AG04450 (cell line): ENCODE measurements at regions not wholly inside any gene's neighbourhood (a gene's known extent, or its start where the extent isn't known, plus 50 kb on each side); places are given as distances from the start of the nearest gene placed in this dataset.
"Not testable (repeated sequence)": the region's sequence is repeated elsewhere in the genome, so short reads cannot be mapped to it uniquely, and the experiment has no call there.

Experiments used
- CTCF ChIA-PET: fragments of 300-600, 350-600 bp; formaldehyde crosslinking; extraction: SDS; loops from one replicate; lab custom pipeline; 2022; ENCODE audit warnings: antibody characterized with exemption, inconsistent platforms; lab: Charles Lee
- POLR2A ChIA-PET: fragments of 350-600 bp; formaldehyde crosslinking; extraction: SDS; loops from one replicate; lab custom pipeline; 2021; ENCODE audit warnings: antibody characterized with exemption, inconsistent platforms; lab: Yijun Ruan, JAX
- DNase-seq: peaks from one replicate; pipeline ENCODE4 v3.0.0-alpha.2; 2011; ENCODE audit warnings: low read depth, low spot score
- H3K27ac ChIP-seq: one replicate; pipeline ENCODE4 v1.5.1; 2012; ENCODE audit warnings: low read depth, low read length, control low read depth
- H3K27me3 ChIP-seq: one replicate; pipeline ENCODE4 v1.6.0; 2012; ENCODE audit warnings: low read length; ENCODE audit not compliant: control insufficient read depth, insufficient read depth
- H3K4me3 ChIP-seq: 2 replicates; pipeline ENCODE4 v1.5.1; 2011; ENCODE audit warnings: mild to moderate bottlenecking, low read depth, low read length, control low read depth
- H3K9me3 ChIP-seq: 2 replicates; pipeline ENCODE4 v1.5.1; 2012; ENCODE audit warnings: low read length; ENCODE audit not compliant: control insufficient read depth, insufficient read depth
- CTCF ChIP-seq: IDR thresholded peaks from 2 replicates; pipeline ENCODE4 v1.5.1; 2011; ENCODE audit warnings: low read depth, low read length, control low read depth, inconsistent platforms

GRCh38 chr18:75691483-75691882 is 264.0 kb upstream of the SMIM21 start:
- Histone ChIP-seq H3K9me3 (peaks cover 6% of the 10 kb centered on the region; the same call in 1 of the 2 replicates), H3K4me3 (no peak overlapping the region), H3K27ac (no peak overlapping the region), H3K27me3 (no peaks in the 10 kb centered on the region)
- ChIA-PET POLR2A (no interaction called here), CTCF (no interaction called here)
- TF ChIP-seq CTCF, result no peak
- DNase-seq, result no peak

- DNase-seq, H3K27me3 ChIP-seq, H3K27ac ChIP-seq, CTCF ChIA-PET, H3K4me3 ChIP-seq, H3K9me3 ChIP-seq, POLR2A ChIA-PET: not testable (repeated sequence)
Observed at GRCh38 chr18:75690283-75690682, 262.8 kb upstream of the SMIM21 start.

GRCh38 chr18:75687626-75688025 is 260.1 kb upstream of the SMIM21 start:
- ChIA-PET POLR2A (no interaction called here), CTCF (no interaction called here)
- no peaks in the 10 kb centered on the region for H3K9me3 ChIP-seq
- TF ChIP-seq CTCF, result no peak
- H3K27ac ChIP-seq, result no peak overlapping the region
- no peak overlapping the region for H3K4me3 ChIP-seq
- H3K27me3 ChIP-seq, result peaks cover 2% of the 10 kb centered on the region
- DNase-seq, result no peak

- Histone ChIP-seq H3K9me3 (no peaks in the 10 kb centered on the region), H3K27me3 (peaks cover 6% of the 10 kb centered on the region), H3K27ac (no peak overlapping the region), H3K4me3 (no peak overlapping the region)
- no peak for TF ChIP-seq CTCF
- no peak for DNase-seq
- POLR2A ChIA-PET, result interaction anchor here (0.7 kb wide), 1 partner anchor 115 kb away, joined by 5 read pairs; no protein-coding TSS in a partner anchor
- CTCF ChIA-PET, result no interaction called here
Observed at GRCh38 chr18:75683426-75683825, 255.9 kb upstream of the SMIM21 start.

GRCh38 chr18:75681538-75682115 is 254.1 kb upstream of the SMIM21 start:
- no peak for TF ChIP-seq CTCF
- Histone ChIP-seq H3K9me3 (no peaks in the 10 kb centered on the region), H3K4me3 (no peak overlapping the region), H3K27ac (no peak overlapping the region), H3K27me3 (peaks cover 6% of the 10 kb centered on the region)
- POLR2A ChIA-PET, result no interaction called here
- CTCF ChIA-PET, result no interaction called here
- no peak for DNase-seq

- ChIA-PET POLR2A (no interaction called here), CTCF (no interaction called here)
- no peak overlapping the region for H3K27ac ChIP-seq
- no peak for DNase-seq
- peaks cover 4% of the 10 kb centered on the region for H3K27me3 ChIP-seq
- no peaks in the 10 kb centered on the region for H3K9me3 ChIP-seq
- no peak overlapping the region for H3K4me3 ChIP-seq
- no peak for TF ChIP-seq CTCF
Observed at GRCh38 chr18:75679331-75679730, 251.8 kb upstream of the SMIM21 start.
